ENCODE measurements at regions not wholly inside any gene's neighbourhood (a gene's known extent, or its start where the extent isn't known, plus 50 kb on each side); places are given as distances from the start of the nearest gene placed in this dataset.

- Histone ChIP-seq H3K4me1 (ENCODE audit: insufficient read depth, low read length) (no peaks in the 10 kb centered on the region), H3K9ac (ENCODE audit: low read length) (no peak overlapping the region), H3K4me3 (ENCODE audit: insufficient read depth, low read depth, low read length) (no peak overlapping the region), H3K27ac (ENCODE audit: low read depth, low read length) (no peak overlapping the region), H3K4me2 (ENCODE audit: low read length) (no peak overlapping the region), H3K27me3 (ENCODE audit: insufficient read depth, low read length) (no peaks in the 10 kb centered on the region), H4K20me1 (ENCODE audit: insufficient read depth, low read length) (no peaks in the 10 kb centered on the region), H2AFZ (ENCODE audit: low read depth, low read length) (no peak overlapping the region), H3K9me3 (ENCODE audit: insufficient read depth, low read depth, low read length) (no peaks in the 10 kb centered on the region), H3K36me3 (ENCODE audit: insufficient read depth, low read length) (no peaks in the 10 kb centered on the region), H3K79me2 (ENCODE audit: insufficient read depth, low read length) (no peaks in the 10 kb centered on the region)
- no peak overlapping the region for H3K4me3 Mint-ChIP-seq (ENCODE audit: unreplicated experiment)
- no peak for TF ChIP-seq CTCF (IDR thresholded peaks at IDR 0.05; ENCODE audit: insufficient read depth, low read depth, low read length)
- TF ChIP-seq EZH2 (IDR thresholded peaks at IDR 0.05; ENCODE audit: insufficient read depth, low read length), result no peak
- no peak overlapping the region for H3K27ac Mint-ChIP-seq (ENCODE audit: unreplicated experiment)
- H3K27me3 Mint-ChIP-seq (ENCODE audit: low read depth, unreplicated experiment), result no peaks in the 10 kb centered on the region
- H3K4me1 Mint-ChIP-seq (ENCODE audit: low read depth, unreplicated experiment), result peaks cover 5% of the 10 kb centered on the region
- DNase-seq (ENCODE audit: low read depth) (no peak), FAIRE-seq (no peak)
- no peaks in the 10 kb centered on the region for H3K9me3 Mint-ChIP-seq (ENCODE audit: unreplicated experiment)
- no peaks in the 10 kb centered on the region for H3K36me3 Mint-ChIP-seq (ENCODE audit: low read depth, unreplicated experiment)
These were observed 750.4 kb upstream of the AGA start for GRCh38 chr4:178192611-178193010.

- H3K27me3 Mint-ChIP-seq (ENCODE audit: low read depth, unreplicated experiment), result no peaks in the 10 kb centered on the region
- peaks cover 25% of the 10 kb centered on the region for H3K4me1 Mint-ChIP-seq (ENCODE audit: low read depth, unreplicated experiment)
- Histone ChIP-seq H3K27ac (ENCODE audit: low read depth, low read length) (no peak overlapping the region), H3K27me3 (ENCODE audit: insufficient read depth, low read length) (no peaks in the 10 kb centered on the region), H3K4me2 (ENCODE audit: low read length) (no peak overlapping the region), H3K9me3 (ENCODE audit: insufficient read depth, low read depth, low read length) (no peaks in the 10 kb centered on the region), H3K9ac (ENCODE audit: low read length) (no peak overlapping the region), H3K4me1 (ENCODE audit: insufficient read depth, low read length) (peaks cover 6% of the 10 kb centered on the region), H3K36me3 (ENCODE audit: insufficient read depth, low read length) (no peaks in the 10 kb centered on the region), H2AFZ (ENCODE audit: low read depth, low read length) (no peak overlapping the region), H4K20me1 (ENCODE audit: insufficient read depth, low read length) (no peaks in the 10 kb centered on the region), H3K79me2 (ENCODE audit: insufficient read depth, low read length) (no peaks in the 10 kb centered on the region), H3K4me3 (ENCODE audit: insufficient read depth, low read depth, low read length) (no peak overlapping the region)
- DNase-seq (ENCODE audit: low read depth) (peak; percentile 39), FAIRE-seq (no peak)
- no peak overlapping the region for H3K4me3 Mint-ChIP-seq (ENCODE audit: unreplicated experiment)
- H3K27ac Mint-ChIP-seq (ENCODE audit: unreplicated experiment), result peak overlapping the region; percentile 35
- TF ChIP-seq EZH2 (IDR thresholded peaks at IDR 0.05; ENCODE audit: insufficient read depth, low read length) (no peak), CTCF (IDR thresholded peaks at IDR 0.05; ENCODE audit: insufficient read depth, low read depth, low read length) (no peak)
- no peaks in the 10 kb centered on the region for H3K36me3 Mint-ChIP-seq (ENCODE audit: low read depth, unreplicated experiment)
- no peaks in the 10 kb centered on the region for H3K9me3 Mint-ChIP-seq (ENCODE audit: unreplicated experiment)
These were observed 754.6 kb upstream of the AGA start for GRCh38 chr4:178196751-178197374.

- Histone ChIP-seq H3K9me3 (ENCODE audit: insufficient read depth, low read depth, low read length) (no peaks in the 10 kb centered on the region), H3K4me1 (ENCODE audit: insufficient read depth, low read length) (peaks cover 6% of the 10 kb centered on the region), H3K79me2 (ENCODE audit: insufficient read depth, low read length) (no peaks in the 10 kb centered on the region), H4K20me1 (ENCODE audit: insufficient read depth, low read length) (no peaks in the 10 kb centered on the region), H3K27me3 (ENCODE audit: insufficient read depth, low read length) (no peaks in the 10 kb centered on the region), H2AFZ (ENCODE audit: low read depth, low read length) (no peak overlapping the region), H3K4me2 (ENCODE audit: low read length) (peak overlapping the region; percentile 28), H3K9ac (ENCODE audit: low read length) (peak overlapping the region; percentile 58), H3K4me3 (ENCODE audit: insufficient read depth, low read depth, low read length) (no peak overlapping the region), H3K27ac (ENCODE audit: low read depth, low read length) (peak overlapping the region; percentile 77), H3K36me3 (ENCODE audit: insufficient read depth, low read length) (no peaks in the 10 kb centered on the region)
- Mint-ChIP-seq H3K27me3 (ENCODE audit: low read depth, unreplicated experiment) (no peaks in the 10 kb centered on the region), H3K9me3 (ENCODE audit: unreplicated experiment) (no peaks in the 10 kb centered on the region), H3K4me3 (ENCODE audit: unreplicated experiment) (no peak overlapping the region), H3K36me3 (ENCODE audit: low read depth, unreplicated experiment) (no peaks in the 10 kb centered on the region), H3K27ac (ENCODE audit: unreplicated experiment) (peak overlapping the region; percentile 81), H3K4me1 (ENCODE audit: low read depth, unreplicated experiment) (peaks cover 25% of the 10 kb centered on the region)
- DNase-seq (ENCODE audit: low read depth) (peak; percentile 74), FAIRE-seq (no peak)
- TF ChIP-seq EZH2 (IDR thresholded peaks at IDR 0.05; ENCODE audit: insufficient read depth, low read length) (no peak), CTCF (IDR thresholded peaks at IDR 0.05; ENCODE audit: insufficient read depth, low read depth, low read length) (no peak)
These were observed 756.5 kb upstream of the AGA start for GRCh38 chr4:178198691-178199090.
